HG03575 (cell line): ENCODE measurements at regions not wholly inside any gene's neighbourhood (a gene's known extent, or its start where the extent isn't known, plus 50 kb on each side); places are given as distances from the start of the nearest gene placed in this dataset.

Experiments used
- ATAC-seq: cut with Tn5 transposase; IDR thresholded peaks from one replicate; pipeline ENCODE4 v1.9.1; 2021; ENCODE audit not compliant: unreplicated experiment, insufficient number of reproducible peaks, low FRiP score; ENCODE audit errors: extremely low read depth

DNA sequence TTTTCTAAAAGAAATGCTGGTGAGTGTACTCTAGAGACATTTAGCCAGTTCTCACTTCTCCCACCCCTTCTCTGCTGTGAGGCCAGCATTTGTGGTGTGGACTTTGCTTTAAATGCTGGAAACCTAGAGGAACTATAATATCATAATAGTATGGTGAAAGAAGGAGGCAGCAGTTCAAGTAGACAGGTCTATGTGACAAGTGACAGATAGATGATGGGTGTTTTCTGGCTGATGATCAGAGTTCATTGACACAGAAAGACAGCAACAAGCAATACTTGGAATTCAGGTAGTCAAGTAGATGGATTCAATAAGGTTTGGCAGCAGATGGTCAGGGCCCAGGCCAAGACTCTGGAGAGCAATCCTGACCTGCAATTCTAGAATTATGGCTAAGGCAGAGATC, 317.5 kb downstream of the PCDH7 start:
- no peak for ATAC-seq

DNA sequence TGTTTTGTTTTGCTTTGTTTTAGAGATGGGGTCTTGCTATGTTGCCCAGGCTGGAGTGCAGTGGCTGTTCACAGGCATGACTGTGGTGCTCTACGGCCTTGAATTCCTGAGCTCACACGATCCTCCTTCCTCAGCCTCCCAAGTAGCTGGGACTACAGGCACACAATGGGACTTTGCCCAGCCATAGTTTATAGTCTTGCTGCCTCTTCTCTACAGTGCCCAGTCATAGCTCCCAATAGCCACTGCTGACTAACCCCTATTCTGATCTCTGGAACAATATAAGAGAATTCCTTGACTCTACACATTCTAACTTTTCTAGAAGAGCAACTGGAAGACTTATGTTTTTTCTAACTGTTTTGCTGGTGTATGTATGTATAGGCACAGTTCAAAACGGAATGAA, 319.2 kb downstream of the PCDH7 start:
- no peak for ATAC-seq

DNA sequence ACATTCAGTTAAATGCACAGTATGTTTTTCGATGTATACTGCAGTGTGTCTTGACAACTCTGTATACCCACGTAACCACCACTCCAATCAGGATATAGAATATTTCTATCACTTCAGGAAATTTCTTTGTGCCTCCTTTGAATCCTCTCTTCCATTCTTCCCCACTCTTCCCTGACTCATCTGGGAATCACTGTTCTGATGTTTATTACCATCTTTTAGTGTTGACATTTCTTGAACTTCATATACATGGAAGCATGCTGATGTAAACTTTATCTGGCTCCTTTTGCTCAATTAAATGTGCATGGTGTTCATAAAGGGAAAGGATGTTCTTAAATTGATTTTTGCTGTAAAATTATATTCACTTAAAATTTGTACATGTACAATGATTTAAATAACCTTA, 319.9 kb downstream of the PCDH7 start:
- no peak for ATAC-seq

GRCh38 chr4:31041385-31041784, 321.2 kb downstream of the PCDH7 start:
- no peak for ATAC-seq

DNA sequence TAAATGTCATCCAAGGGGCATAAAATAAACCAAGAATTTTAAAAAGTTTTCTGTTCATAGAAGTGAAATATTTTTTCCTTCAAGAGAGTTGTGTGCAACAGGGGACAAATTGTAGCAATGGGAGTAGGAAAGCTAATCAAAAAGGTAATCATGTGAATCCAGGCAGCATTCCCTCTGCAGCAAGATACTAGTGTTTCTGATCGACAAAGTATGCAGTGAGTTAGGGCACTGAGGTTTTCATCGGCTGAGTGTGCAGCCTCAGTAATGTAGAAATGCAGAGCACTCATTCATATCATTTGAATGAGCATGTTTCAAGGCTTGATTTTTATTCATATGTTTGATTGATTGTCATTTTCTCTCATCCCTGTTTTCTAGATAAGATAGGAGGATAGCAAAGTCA, 321.7 kb downstream of the PCDH7 start:
- no peak for ATAC-seq

GRCh38 chr4:31043382-31044062, 323.4 kb downstream of the PCDH7 start:
- no peak for ATAC-seq

- ATAC-seq = no peak
These were observed 325.0 kb downstream of the PCDH7 start for GRCh38 chr4:31045151-31045550.

DNA sequence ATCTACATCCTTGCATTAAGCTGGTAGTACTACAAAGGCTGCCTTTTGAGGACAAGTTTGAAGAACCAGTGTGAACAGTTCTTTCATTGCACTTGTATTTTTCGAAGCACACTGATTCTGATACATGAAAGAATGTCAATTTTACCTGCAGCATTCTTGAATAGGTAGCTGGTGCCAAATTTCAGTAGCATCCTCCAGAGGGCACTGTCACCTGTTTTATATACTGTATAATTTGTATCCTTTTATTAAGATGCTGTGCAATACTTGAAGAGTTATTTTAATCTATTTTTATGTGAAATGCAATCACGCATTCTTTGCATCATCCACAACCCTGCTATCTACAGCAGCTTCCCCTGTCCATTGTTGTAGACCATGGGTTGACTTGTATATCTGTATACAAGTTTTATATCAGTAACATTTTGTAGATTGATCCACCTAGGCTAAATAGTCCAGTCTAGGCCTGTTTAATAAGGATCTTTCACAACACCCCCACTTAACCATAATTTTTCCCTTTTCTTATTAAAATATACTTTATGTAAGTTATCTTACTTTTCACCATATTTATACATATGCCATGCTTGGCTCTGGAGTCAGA, 325.7 kb downstream of the PCDH7 start:
- no peak for ATAC-seq

DNA sequence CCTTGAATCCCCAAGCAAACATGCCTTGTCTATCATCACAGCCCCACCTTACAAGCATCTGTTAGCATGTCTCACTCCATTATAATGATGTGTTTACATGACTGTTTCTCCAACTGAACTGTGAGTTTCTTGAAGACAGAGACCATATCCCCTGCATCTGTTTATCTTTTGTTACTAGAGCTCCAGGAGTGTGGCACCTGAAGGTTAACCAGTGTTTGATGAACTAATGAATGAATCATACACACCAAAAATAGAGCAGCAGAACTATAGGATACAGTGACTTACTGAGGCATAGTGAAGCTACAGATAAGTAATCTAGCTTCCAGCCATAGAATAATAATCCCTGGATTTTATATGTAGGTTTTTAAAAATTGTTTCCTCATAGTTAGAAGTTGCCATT, 331.0 kb downstream of the PCDH7 start:
- ATAC-seq = no peak

DNA sequence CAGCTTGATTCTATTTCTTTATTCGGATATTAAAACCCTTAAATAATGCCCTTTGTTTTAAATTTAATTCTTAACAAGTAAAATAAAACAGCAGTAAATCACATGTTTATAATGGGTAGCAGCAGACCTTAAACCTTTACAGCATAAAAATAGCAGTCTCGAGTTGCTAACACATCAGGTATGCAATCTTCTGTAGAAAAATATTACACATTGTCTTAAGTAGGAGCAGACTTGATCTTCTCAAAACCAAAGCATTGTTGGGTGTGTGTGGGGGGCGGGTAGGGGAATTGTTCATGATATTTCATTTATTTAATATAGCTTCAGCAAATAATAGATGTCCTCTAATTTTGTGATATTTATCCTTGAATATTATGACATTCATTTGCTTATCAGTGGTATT, 331.4 kb downstream of the PCDH7 start:
- no peak for ATAC-seq

- no peak for ATAC-seq
These were observed 332.4 kb downstream of the PCDH7 start for GRCh38 chr4:31052519-31052918.

DNA sequence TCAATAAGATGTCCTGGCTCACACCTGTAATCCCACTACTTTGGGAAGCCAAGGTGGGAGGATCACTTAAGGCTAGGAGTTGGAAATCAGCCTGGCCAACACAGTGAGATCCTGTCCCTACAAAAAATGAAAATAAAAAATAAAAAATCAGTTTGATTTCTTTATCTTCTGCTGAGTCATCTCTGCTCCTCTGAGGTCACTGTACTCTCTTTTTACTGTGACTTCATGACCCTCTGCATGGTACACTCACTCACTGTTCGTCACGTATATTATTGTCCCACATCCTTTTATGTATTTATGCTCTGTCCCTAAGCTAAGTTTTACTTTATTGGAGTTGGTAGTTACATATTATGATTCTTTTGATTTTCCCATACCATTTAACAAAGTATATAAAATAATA, 333.3 kb downstream of the PCDH7 start:
- ATAC-seq = no peak

- no peak for ATAC-seq
These were observed 334.1 kb downstream of the PCDH7 start for GRCh38 chr4:31054295-31054694.

DNA sequence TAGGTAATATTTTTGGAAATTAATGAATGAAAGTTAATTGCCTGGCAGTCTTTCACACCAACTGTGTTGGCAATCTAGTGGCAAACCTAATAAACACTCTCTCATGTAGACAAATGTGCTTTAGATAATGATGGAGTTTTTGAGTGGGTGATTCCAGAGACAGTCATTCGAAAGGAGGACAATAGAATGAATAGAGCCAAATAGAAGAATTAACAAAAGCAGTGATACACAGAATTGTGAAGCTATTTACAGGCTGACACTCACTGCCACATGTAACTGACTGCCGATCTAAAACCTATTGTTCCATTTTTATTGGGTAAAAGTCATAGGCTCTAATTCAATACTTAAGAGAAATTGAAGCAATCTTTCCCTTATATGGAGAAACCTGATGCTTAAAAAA, 338.5 kb downstream of the PCDH7 start:
- ATAC-seq = no peak

GRCh38 chr4:31059753-31060522, 339.8 kb downstream of the PCDH7 start:
- ATAC-seq = no peak

DNA sequence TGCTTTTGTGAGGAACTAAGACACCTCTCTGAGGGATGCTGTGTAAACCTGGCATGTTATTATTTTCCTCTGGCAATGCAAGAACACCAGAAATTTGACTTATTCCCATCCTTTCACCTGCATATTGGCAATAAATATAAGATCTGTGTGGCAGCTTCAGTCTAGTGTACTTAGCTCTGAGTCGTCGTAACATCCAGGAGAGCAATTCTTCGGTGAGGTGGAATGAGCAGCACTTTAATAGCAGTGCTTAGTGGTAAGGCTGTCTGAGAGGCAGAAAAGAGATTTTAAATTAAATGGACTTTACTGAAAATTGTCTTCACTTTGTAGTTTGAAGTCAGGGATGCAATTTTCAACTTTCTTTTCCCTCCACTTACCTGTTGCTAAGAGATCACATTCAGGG, 344.9 kb downstream of the PCDH7 start:
- no peak for ATAC-seq

- no peak for ATAC-seq
These were observed 348.3 kb downstream of the PCDH7 start for GRCh38 chr4:31068257-31069075.

GRCh38 chr4:31069151-31069550, 349.0 kb downstream of the PCDH7 start:
- ATAC-seq = no peak
